ENCODE measurements at regions not wholly inside any gene's neighbourhood (a gene's known extent, or its start where the extent isn't known, plus 50 kb on each side); places are given as distances from the start of the nearest gene placed in this dataset.

DNA sequence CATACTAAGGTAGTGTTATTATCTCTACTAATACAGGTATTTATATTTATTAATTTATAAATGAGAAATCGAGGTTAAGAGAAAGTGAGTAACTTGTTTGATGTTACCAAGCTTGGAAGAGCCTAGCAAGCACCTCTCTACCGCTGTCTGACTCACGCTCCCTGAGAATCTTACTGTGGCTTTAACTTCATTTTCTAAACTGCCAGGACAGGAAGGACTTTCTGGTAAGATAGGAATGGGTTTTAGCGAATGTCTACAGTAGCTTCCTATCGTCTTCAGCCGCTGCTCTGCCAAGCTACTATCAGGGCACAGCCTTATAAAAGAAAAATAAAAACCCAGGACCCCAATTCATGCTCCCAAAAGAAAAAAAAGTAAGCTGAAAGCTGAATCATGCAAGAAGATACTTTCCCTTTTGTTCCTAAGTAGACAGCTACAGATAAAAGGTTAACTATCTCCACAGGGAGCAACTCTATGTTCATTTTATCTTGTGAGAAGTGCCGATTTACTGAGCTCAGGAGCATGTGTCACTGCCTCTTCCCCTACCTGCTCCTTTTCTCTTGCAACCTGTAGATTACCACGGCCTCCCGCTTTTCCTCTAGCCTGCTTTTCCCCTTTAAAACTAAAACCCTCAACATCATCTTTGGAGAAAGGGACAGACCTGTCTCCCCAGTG lies 60.2 kb downstream of the THNSL1 start:
- ATAC-seq (no peak), DNase-seq (no peak)
- intact Hi-C loops (cut with DNase I, micrococcal nuclease) = no loop called here
- CTCF ChIA-PET = interaction anchor here (0.9 to 1.5 kb wide), 2 partner anchors 10 to 15 kb away, joined by 5 read pairs; no protein-coding TSS in a partner anchor
- Mint-ChIP-seq H3K9me3 (ENCODE audit: low read depth) (no peaks in the 10 kb centered on the region), H3K4me3 (no peak overlapping the region), H3K27ac (no peak overlapping the region), H3K4me1 (peaks cover 6% of the 10 kb centered on the region), H3K27me3 (peaks cover 16% of the 10 kb centered on the region), H3K36me3 (ENCODE audit: low read depth) (no peaks in the 10 kb centered on the region)
- POLR2A ChIA-PET = no interaction called here

DNA sequence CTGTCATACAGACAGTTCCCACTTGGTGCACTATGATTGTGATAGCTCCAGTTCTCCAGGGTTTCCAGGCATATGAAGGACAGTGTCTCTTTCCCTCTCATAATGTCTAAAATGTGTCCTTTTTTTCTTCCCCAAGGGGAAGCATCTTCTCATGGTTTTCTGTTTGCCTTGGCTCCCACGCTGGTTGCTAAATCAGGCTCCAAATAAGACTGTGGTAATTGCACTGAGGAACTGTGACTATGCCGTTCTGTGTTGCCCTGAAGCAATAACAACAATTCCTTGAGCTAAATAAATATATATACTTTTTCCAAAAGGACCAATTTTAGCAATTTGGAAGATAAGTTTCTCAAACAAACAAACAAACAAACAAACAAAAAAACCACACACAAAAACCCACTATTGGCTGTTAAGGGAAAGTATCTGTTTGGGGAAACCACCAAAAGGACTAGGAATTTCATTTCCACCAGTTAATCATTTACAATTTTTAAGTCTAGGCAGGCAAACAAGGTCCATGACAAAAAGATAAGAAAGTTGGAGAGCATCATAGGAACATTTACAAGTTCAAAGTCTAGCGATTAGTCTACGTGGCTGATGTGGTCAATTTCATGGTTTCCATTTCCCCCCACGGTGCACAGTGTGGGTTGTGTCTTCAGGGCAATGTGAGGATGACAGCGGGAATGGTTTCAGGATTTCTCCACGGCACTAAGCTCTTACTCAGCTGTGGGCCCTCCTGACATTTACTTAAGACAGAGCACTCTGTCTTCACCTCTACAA lies 62.4 kb downstream of the THNSL1 start:
- ATAC-seq (no peak), DNase-seq (no peak)
- peaks cover 6% of the 10 kb centered on the region for H3K4me1 Mint-ChIP-seq
- H3K4me3 Mint-ChIP-seq = no peak overlapping the region
- H3K36me3 Mint-ChIP-seq (ENCODE audit: low read depth) = no peaks in the 10 kb centered on the region
- no peaks in the 10 kb centered on the region for H3K9me3 Mint-ChIP-seq (ENCODE audit: low read depth)
- intact Hi-C loops (cut with DNase I, micrococcal nuclease) = no loop called here
- ChIA-PET CTCF (interaction anchor here (1.0 to 1.3 kb wide), 2 partner anchors 12 to 433 kb away, joined by 3 to 5 read pairs; no protein-coding TSS in a partner anchor), POLR2A (no interaction called here)
- H3K27me3 Mint-ChIP-seq = peaks cover 14% of the 10 kb centered on the region
- H3K27ac Mint-ChIP-seq = no peak overlapping the region

DNA sequence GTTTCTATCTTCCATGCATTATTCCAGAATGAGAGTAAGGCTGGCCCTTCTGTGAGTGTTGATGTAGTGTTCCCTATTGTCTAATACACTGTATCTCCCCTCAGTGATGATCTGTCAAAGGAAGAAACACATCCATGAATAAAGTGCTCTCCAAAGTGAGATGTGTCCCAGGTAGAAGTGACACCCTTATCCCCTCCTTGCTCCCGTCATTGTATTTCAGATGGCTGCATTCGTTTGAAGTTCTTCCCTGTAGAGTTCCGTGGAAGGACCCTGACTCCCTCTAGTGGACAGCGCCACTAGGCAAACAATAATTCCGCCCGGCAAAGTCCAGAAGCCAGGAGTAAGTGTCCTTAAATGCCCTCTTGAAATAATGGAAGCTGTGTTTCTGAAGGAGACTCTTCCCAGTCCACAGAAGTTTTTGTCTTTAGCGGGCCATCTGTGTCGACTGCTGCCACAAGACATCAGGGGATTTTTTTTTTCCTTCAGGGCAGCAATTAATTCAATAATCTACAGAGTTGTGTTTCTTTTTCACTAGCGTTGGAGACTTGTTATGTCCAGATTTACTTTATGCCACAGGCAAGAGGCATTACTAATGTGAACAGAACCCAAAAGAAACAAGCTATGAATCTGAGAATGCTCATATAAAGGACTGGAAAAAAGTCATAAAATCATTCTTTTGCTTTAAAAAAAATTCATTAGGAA lies 64.6 kb downstream of the THNSL1 start:
- intact Hi-C loops (cut with DNase I, micrococcal nuclease) = loop anchor here (1.0 to 10.0 kb wide), 6 partner anchors 64 to 464 kb away; partner anchors contain the start of genes ARHGAP21 (in 2 of the 2), ENKUR (in 1 of the 2) and THNSL1 (in 1 of the 2)
- DNase-seq (peak; percentile 77), ATAC-seq (peak; percentile 65)
- no peak overlapping the region for H3K27ac Mint-ChIP-seq
- POLR2A ChIA-PET = no interaction called here
- no peaks in the 10 kb centered on the region for H3K36me3 Mint-ChIP-seq (ENCODE audit: low read depth)
- H3K4me3 Mint-ChIP-seq = no peak overlapping the region
- CTCF ChIA-PET = interaction anchor here (0.6 to 2.3 kb wide), 23 partner anchors 11 to 1063 kb away, joined by 3 to 21 read pairs (median 3); partner anchors contain the start of genes ENKUR and THNSL1
- no peaks in the 10 kb centered on the region for H3K9me3 Mint-ChIP-seq (ENCODE audit: low read depth)
- H3K27me3 Mint-ChIP-seq = peaks cover 3% of the 10 kb centered on the region
- H3K4me1 Mint-ChIP-seq = peaks cover 6% of the 10 kb centered on the region

DNA sequence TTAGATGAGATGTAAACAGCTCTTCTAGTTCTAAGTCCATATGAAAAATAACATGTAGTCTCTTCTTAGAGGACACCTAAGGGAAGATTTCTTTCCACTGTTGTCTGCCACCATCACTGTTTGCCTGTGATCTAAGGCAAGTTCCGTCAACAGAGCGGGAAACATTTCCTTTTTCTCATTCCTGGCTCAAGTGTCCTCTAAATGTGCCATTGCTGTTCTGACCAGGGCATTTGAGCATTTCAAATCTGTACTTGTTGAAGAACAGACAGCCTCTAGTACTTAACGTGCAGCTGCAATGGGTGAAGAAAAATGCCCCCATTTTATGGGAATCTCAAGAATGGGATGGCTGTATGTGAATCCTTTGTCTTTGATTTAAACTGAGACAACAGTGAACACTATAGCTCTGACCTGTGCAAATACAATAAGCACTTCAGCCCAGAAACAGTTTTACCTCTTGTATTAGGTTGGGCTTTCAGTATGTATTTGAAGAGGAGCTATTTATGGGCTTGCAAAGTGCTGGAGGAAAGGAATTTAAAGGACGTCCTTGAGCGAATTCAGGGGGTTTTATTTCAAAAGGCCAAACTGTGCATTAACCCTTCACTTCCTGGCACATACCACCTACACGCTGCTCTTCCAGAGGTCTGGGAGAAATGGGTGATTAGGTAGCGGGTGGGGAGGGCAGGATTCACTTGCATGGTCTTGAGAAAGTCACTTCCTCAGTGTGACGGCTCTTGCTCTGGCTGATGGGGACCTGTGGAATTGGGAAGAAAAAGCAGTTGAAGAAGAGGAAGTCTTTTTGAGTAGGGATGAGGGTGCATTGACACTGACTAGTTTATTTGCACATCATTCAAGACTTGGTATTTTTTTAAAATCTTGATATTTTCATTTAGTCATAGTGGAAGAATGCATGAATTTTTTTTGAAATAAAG lies 66.1 kb downstream of the THNSL1 start:
- H3K27ac Mint-ChIP-seq = no peak overlapping the region
- ChIA-PET CTCF (interaction anchor here (0.7 to 1.8 kb wide), 5 partner anchors 11 to 436 kb away, joined by 3 to 5 read pairs (median 3); no protein-coding TSS in a partner anchor), POLR2A (no interaction called here)
- no peak for ATAC-seq
- H3K4me3 Mint-ChIP-seq = no peak overlapping the region
- no peaks in the 10 kb centered on the region for H3K36me3 Mint-ChIP-seq (ENCODE audit: low read depth)
- no peaks in the 10 kb centered on the region for H3K9me3 Mint-ChIP-seq (ENCODE audit: low read depth)
- intact Hi-C loops (cut with DNase I, micrococcal nuclease) = loop anchor here (5.0 to 10.0 kb wide), 4 partner anchors 65 to 465 kb away; partner anchors contain the start of genes ARHGAP21 (in 2 of the 2), ENKUR (in 1 of the 2) and THNSL1 (in 1 of the 2)
- peaks cover 6% of the 10 kb centered on the region for H3K4me1 Mint-ChIP-seq
- peaks cover 3% of the 10 kb centered on the region for H3K27me3 Mint-ChIP-seq
- DNase-seq = no peak

DNA sequence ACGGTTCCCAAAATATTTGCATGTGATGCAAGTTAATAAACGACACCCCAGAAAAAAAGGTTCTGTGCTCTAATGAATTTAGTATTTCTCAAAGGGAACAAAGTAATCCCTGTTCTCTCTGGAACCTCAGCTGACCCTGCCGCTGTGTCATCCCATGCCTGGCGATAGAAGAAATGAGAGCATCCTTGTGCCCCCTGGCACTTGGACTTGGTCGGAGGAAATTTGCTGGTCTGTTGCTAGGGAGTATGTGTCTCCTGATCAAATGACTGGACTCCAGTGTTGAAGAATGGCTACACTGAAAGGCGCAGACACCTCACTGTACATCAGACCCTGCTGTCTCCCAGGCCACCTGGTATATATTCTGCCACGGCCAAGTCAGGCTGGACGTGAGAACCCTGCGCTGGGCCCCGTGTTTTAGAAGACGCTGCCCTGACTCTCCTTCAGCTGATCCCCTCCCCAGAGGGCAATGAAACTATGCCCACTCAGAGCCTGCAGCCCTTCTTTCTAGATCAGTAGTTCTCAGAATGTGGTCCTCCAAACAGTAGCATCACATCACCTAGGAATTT lies 67.2 kb downstream of the THNSL1 start:
- ChIA-PET CTCF (interaction anchor here (0.7 kb wide), 1 partner anchor 1312 kb away, joined by 3 read pairs; no protein-coding TSS in a partner anchor), POLR2A (no interaction called here)
- no peaks in the 10 kb centered on the region for H3K9me3 Mint-ChIP-seq (ENCODE audit: low read depth)
- no peak overlapping the region for H3K4me3 Mint-ChIP-seq
- intact Hi-C loops (cut with DNase I, micrococcal nuclease) = loop anchor here (5.0 to 10.0 kb wide), 4 partner anchors 66 to 466 kb away; partner anchors contain the start of genes ARHGAP21 (in 2 of the 2), ENKUR (in 1 of the 2) and THNSL1 (in 1 of the 2)
- ATAC-seq (no peak), DNase-seq (no peak)
- H3K36me3 Mint-ChIP-seq (ENCODE audit: low read depth) = no peaks in the 10 kb centered on the region
- no peak overlapping the region for H3K27ac Mint-ChIP-seq
- H3K4me1 Mint-ChIP-seq = peaks cover 6% of the 10 kb centered on the region
- H3K27me3 Mint-ChIP-seq = peaks cover 7% of the 10 kb centered on the region

DNA sequence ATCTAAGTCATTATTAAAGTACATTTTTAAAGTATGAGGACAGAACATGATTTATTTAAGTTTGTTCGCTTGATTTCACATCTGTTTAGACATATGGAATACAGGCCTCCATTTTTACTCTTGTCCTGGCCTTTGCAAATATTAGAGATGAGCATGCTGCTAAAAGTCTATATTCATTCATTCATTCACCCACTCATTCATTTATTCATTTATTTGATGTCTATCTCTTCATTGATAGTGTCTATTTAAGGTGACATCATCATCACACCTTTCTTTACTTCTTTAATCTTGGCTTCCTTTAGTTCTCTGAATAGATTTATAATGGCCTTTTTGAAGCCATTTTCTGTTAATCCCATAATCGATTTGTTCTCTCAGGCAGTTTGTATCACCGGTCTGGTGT lies 68.0 kb downstream of the THNSL1 start:
- intact Hi-C loops (cut with DNase I, micrococcal nuclease) = loop anchor here (5.0 to 10.0 kb wide), 4 partner anchors 67 to 467 kb away; partner anchors contain the start of genes ARHGAP21 (in 2 of the 2), ENKUR (in 1 of the 2) and THNSL1 (in 1 of the 2)
- no peaks in the 10 kb centered on the region for H3K9me3 Mint-ChIP-seq (ENCODE audit: low read depth)
- ATAC-seq = no peak
- DNase-seq = no peak
- ChIA-PET CTCF (interaction anchor here (0.7 kb wide), 1 partner anchor 1313 kb away, joined by 3 read pairs; no protein-coding TSS in a partner anchor), POLR2A (no interaction called here)
- H3K27ac Mint-ChIP-seq = no peak overlapping the region
- peaks cover 4% of the 10 kb centered on the region for H3K4me1 Mint-ChIP-seq
- peaks cover 9% of the 10 kb centered on the region for H3K27me3 Mint-ChIP-seq
- no peak overlapping the region for H3K4me3 Mint-ChIP-seq
- no peaks in the 10 kb centered on the region for H3K36me3 Mint-ChIP-seq (ENCODE audit: low read depth)

DNA sequence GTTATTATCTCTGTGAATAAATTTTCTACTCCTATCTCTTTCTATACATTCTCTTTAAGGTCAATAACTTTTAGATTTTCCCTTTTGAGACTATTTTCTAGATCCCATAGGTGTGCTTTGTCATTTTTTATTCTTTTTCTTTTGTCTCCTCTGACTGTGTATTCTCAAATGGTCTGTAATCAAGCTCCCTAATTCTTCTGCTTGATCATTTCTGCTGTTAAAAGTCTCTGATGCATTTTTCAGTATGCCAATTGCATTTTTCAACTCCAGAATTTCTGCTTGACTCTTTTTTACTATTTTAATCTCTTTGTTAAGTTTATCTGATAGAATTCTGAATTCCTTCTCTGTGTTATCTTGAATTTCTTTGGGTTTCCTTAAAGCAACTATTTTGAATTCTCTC lies 78.2 kb downstream of the THNSL1 start:
- POLR2A ChIA-PET = no interaction called here
- CTCF ChIA-PET = interaction anchor here (0.6 to 1.3 kb wide), 2 partner anchors 12 to 13 kb away, joined by 3 read pairs; no protein-coding TSS in a partner anchor
- H3K27ac Mint-ChIP-seq = no peak overlapping the region
- H3K9me3 Mint-ChIP-seq (ENCODE audit: low read depth) = peaks cover 19% of the 10 kb centered on the region
- ATAC-seq (no peak), DNase-seq (no peak)
- H3K27me3 Mint-ChIP-seq = peaks cover 16% of the 10 kb centered on the region
- H3K36me3 Mint-ChIP-seq (ENCODE audit: low read depth) = peaks cover 3% of the 10 kb centered on the region
- no peak overlapping the region for H3K4me3 Mint-ChIP-seq
- H3K4me1 Mint-ChIP-seq = no peaks in the 10 kb centered on the region
- intact Hi-C loops (cut with DNase I, micrococcal nuclease) = no loop called here

DNA sequence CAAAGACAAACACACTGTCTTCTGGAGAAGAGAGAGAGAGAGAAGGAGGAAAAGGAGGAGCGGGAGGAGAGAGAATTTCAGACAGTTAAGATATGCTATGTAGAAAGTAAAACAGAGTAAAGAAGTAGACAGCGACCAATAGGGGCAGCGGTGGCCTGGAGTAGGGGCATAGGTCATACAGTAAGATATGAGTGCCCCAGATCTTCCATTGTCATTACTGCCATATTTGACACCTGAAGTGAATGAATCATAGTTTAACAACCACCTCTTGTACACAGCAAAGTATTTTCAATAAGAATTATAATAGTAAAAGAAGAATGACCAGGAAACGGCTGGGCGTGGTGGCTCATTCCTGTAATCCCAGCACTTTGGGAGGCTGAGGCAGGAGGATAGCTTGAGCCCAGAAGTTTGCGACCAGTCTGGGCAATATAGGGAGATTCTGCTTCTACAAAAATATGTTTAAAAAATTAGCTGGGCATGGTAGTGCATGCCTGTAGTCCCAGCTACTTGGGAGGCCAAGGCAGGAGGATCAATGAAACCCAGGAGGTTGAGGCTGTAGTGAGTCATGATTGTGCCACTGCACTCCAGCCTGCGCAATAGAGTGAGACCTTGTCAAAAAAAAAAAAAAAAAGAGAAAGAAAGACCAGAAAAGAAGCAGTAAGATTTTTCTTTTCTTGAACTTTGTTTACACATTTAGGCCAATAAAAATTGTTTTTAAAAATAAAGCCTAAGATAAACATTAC lies 77.0 kb upstream of the GPR158 start:
- Mint-ChIP-seq H3K4me3 (no peak overlapping the region), H3K27me3 (peaks cover 15% of the 10 kb centered on the region), H3K27ac (no peak overlapping the region), H3K4me1 (no peaks in the 10 kb centered on the region), H3K36me3 (ENCODE audit: low read depth) (peaks cover 3% of the 10 kb centered on the region), H3K9me3 (ENCODE audit: low read depth) (peaks cover 19% of the 10 kb centered on the region)
- ChIA-PET POLR2A (no interaction called here), CTCF (no interaction called here)
- intact Hi-C loops (cut with DNase I, micrococcal nuclease) = no loop called here
- DNase-seq = no peak
- ATAC-seq = no peak

DNA sequence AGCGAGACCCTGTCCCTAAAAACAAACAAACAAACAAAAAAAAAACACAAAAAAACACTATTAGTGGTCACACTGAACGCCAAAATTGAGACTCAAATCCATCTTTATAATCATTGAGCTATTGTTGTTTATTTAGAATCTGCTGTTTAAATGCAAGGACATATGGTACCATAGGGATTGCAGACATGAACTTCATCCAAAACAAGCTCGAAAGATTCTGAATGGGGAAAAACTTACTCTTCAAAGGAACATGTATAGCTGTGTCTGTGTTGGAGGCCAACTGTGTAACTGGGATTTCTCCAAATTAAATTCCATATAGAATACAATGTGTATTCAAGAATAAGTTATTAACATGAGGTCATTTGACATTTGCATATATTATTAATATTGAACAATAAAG lies 74.7 kb upstream of the GPR158 start:
- DNase-seq (no peak), ATAC-seq (no peak)
- CTCF ChIA-PET = interaction anchor here (0.5 kb wide), 1 partner anchor 117 kb away, joined by 6 read pairs; no protein-coding TSS in a partner anchor
- Mint-ChIP-seq H3K36me3 (ENCODE audit: low read depth) (no peaks in the 10 kb centered on the region), H3K27me3 (peaks cover 12% of the 10 kb centered on the region), H3K27ac (no peak overlapping the region), H3K9me3 (ENCODE audit: low read depth) (peaks cover 2% of the 10 kb centered on the region), H3K4me1 (no peaks in the 10 kb centered on the region), H3K4me3 (no peak overlapping the region)
- intact Hi-C loops (cut with DNase I, micrococcal nuclease) = no loop called here
- POLR2A ChIA-PET = no interaction called here
